ENCODE measurements at regions not wholly inside any gene's neighbourhood (a gene's known extent, or its start where the extent isn't known, plus 50 kb on each side); places are given as distances from the start of the nearest gene placed in this dataset.
A peak's percentile ranks its signal among the peaks of the same experiment; 100 is the strongest.

- no peak for DNase-seq
Measured at GRCh38 chrX:69110116-69110530, 55.1 kb downstream of the PJA1 start.

DNA sequence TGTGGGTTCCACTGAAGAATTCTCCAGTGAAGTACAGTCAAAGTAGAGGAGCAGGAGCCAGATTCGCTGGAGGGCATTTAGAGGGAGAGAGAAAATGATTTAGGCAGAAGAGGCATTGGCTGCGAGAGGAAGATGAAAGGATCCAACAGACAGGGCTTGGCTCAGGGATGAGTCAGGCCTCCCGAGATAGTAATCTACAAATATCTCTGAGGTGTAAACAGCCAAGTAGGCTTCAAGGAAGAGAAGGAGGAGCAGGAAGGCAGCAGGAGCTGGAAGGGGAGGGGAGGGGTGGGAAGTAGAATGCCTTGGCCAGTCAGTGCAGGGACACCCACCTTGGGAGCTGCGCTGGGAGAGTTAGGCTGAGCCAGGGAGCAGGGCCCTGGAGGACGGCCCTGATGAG, 55.5 kb downstream of the PJA1 start:
- no peak for DNase-seq

GRCh38 chrX:69109036-69109663, 56.1 kb downstream of the PJA1 start:
- no peak for DNase-seq

- DNase-seq, result no peak
Measured at GRCh38 chrX:69107747-69108401, 57.4 kb downstream of the PJA1 start.

GRCh38 chrX:69107231-69107739, 58.0 kb downstream of the PJA1 start:
- DNase-seq, result no peak

- no peak for DNase-seq
Measured at GRCh38 chrX:69104756-69105434, 60.4 kb downstream of the PJA1 start.

- no peak for DNase-seq
Measured at GRCh38 chrX:69103539-69103938, 61.7 kb downstream of the PJA1 start.

GRCh38 chrX:69102612-69103194, 62.5 kb downstream of the PJA1 start:
- DNase-seq, result no peak

DNA sequence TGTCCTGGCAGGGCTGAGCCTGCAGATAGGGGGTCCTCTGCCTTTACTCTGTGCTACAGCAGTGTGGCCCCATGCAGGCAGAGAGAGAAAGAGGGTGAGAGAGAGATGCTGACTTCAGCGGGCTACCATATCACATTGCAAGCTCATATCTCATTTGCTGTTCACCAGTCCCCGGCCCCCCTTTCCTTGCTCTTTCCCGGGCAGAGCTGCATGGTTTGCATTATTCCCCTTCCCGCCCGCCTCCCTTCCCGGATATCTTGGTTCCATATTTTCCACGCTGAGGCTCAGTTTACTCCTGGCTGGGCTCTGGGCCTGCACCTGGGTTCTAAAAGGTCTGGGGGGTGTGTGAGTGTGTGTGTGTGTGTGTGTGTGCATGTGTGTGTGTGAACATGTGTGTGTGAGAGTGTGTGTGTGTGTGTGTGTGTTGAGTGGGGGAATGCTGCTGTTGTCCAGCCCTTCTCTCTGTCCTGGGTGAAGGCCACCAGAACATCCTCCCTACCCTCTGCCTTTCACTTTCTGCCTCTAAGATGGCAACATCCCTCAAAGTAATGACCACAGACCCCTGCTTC, 63.5 kb downstream of the PJA1 start:
- no peak for DNase-seq

GRCh38 chrX:69100478-69100877, 64.8 kb downstream of the PJA1 start:
- no peak for DNase-seq

GRCh38 chrX:69097451-69098236, 67.6 kb downstream of the PJA1 start:
- DNase-seq, result no peak

DNA sequence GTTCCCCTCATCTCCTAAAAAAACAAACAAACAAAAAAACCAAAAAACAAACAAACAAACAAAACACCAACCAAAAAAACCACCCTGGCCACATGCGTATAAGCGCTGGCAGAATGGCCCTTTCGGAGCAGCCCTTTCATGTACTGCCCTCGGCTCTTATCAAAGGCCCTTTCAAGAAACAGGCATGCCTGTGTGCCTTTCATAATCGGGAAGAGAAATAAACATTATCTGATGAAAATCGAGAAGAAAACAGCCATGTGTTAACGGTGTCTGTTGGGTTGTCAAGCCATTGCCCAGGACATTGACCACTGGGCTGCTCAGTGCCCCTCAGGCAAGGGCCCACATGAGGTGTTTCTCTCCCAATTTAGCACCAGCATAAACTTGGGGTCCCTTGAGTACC, 68.3 kb downstream of the PJA1 start:
- no peak for DNase-seq

GRCh38 chrX:69094977-69095669, 70.1 kb downstream of the PJA1 start:
- no peak for DNase-seq

GRCh38 chrX:69093960-69094871, 71.0 kb downstream of the PJA1 start:
- peak; percentile 33 for DNase-seq

GRCh38 chrX:69090022-69090421, 75.2 kb downstream of the PJA1 start:
- DNase-seq, result no peak

GRCh38 chrX:69089203-69089602, 76.0 kb downstream of the PJA1 start:
- no peak for DNase-seq

- no peak for DNase-seq
Measured at GRCh38 chrX:69088171-69088938, 76.9 kb downstream of the PJA1 start.

DNA sequence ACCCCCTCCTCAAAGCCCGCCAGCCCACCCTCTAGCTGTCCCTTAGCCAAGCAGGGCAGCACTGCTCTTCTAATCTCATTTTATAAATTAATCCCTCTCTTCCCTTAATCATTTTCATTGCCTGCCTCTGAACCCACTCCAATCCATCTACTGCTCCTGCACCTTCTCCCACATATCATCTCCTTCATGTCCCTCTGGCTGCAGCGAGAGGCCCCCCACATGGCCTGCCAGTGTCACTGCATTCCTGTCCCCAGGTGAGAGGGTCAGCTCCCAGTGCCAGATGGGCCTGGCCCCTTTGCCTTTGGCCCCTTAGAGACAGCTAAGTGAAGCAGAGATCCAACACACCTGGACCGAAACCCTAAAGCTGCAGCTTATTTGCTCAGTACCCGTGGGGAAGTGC, 79.4 kb downstream of the PJA1 start:
- DNase-seq, result no peak

GRCh38 chrX:69085151-69085550, 80.1 kb downstream of the PJA1 start:
- no peak for DNase-seq

GRCh38 chrX:69083801-69084200, 81.5 kb downstream of the PJA1 start:
- DNase-seq, result no peak
